Ishikawa (cell line): ENCODE measurements at regions not wholly inside any gene's neighbourhood (a gene's known extent, or its start where the extent isn't known, plus 50 kb on each side); places are given as distances from the start of the nearest gene placed in this dataset.

Experiments
- CEBPB ChIP-seq: IDR thresholded peaks from 2 replicates; pipeline ENCODE4 v1.6.1; 2012
- CREB1 ChIP-seq: IDR thresholded peaks from 2 replicates; pipeline ENCODE4 v1.6.1; 2012; ENCODE audit warnings: low read depth
- EGR1 ChIP-seq: IDR thresholded peaks from 2 replicates; pipeline ENCODE4 v1.6.1; 2012
- EP300 ChIP-seq: IDR thresholded peaks from 2 replicates; pipeline ENCODE4 v1.6.1; 2012; ENCODE audit warnings: borderline replicate concordance
- FOXM1 ChIP-seq: IDR thresholded peaks from 2 replicates; pipeline ENCODE4 v1.6.1; 2012; ENCODE audit warnings: low read depth, borderline replicate concordance
- NFIC ChIP-seq: IDR thresholded peaks from 2 replicates; pipeline ENCODE4 v1.6.1; 2012
- RAD21 ChIP-seq: IDR thresholded peaks from 2 replicates; pipeline ENCODE4 v1.6.1; 2012; ENCODE audit warnings: low read depth
- REST ChIP-seq: IDR thresholded peaks from 2 replicates; pipeline ENCODE4 v1.6.1; 2012; ENCODE audit warnings: low read depth, mild to moderate bottlenecking
- TAF1 ChIP-seq: IDR thresholded peaks from 2 replicates; pipeline ENCODE4 v1.6.1; 2012; ENCODE audit warnings: low read depth, mild to moderate bottlenecking
- TCF12 ChIP-seq: IDR thresholded peaks from 2 replicates; pipeline ENCODE4 v1.6.1; 2012; ENCODE audit warnings: low read depth
- TEAD4 ChIP-seq: IDR thresholded peaks from 2 replicates; pipeline ENCODE4 v1.6.1; 2012
- USF1 ChIP-seq: IDR thresholded peaks from 2 replicates; pipeline ENCODE4 v1.6.1; 2012
- YY1 ChIP-seq: IDR thresholded peaks from 2 replicates; pipeline ENCODE4 v1.6.1; 2012; ENCODE audit warnings: low read depth
- ZBTB7A ChIP-seq: IDR thresholded peaks from 2 replicates; pipeline ENCODE4 v1.6.1; 2012; ENCODE audit warnings: low read depth
- TF ChIP-seq, protein P1 (sequence below): IDR thresholded peaks from 2 replicates; pipeline ENCODE4 v1.6.1; 2012

DNA sequence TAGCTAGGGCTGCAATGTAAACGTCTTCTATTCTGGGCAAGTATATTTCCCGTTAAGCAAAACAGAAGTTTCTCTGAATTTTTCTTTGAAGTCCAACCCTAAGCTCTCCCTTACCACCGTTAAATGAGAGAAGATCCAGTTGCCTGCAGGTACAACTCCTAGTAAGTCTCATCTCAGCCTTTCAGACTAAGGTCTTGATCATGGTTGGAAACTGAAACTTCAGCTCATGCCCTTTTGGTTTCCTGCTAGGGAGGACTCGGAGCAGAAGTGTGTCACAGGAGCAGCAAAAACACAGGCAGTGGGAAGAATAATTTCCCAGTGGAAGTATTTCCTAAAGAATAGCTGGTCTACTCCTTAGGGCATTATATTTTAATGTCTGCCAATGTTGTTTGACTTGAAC, 717.9 kb downstream of the PRELID2 start:
- TF ChIP-seq ZBTB7A (no peak), EP300 (no peak), EGR1 (no peak), TAF1 (no peak), TCF12 (no peak), NFIC (no peak), CEBPB (no peak)
- TF ChIP-seq, protein P1, sequence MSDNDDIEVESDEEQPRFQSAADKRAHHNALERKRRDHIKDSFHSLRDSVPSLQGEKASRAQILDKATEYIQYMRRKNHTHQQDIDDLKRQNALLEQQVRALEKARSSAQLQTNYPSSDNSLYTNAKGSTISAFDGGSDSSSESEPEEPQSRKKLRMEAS: no peak

GRCh38 chr5:145111420-145111819, 723.7 kb downstream of the PRELID2 start:
- TF ChIP-seq EP300 (no peak), TCF12 (no peak), CEBPB (no peak), FOXM1 (no peak), CREB1 (no peak), USF1 (no peak), RAD21 (no peak), TEAD4 (no peak), EGR1 (no peak), YY1 (no peak), TAF1 (no peak), NFIC (no peak), ZBTB7A (no peak), REST (no peak)
- TF ChIP-seq, protein P1: no peak

DNA sequence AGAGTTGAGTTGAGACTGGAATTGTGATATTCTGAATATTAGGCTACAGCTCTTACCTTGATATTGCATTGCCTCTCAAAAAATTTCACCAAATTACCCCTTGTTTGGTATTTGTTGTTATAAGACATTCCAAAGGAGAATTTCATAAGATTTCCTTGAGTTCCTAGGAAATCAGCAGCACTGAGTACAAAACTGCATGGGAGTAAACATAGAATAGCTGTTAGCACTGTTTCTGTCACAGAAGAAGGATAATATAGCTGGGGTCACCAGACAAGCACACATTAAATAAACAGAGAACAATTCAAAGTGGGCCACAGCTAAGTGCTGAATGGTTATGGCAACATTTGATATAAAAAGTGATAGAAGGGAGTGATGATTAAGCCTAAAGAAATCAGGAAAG, 724.3 kb downstream of the PRELID2 start:
- TF ChIP-seq ZBTB7A: no peak
- TF ChIP-seq TAF1: no peak
- TF ChIP-seq EP300: no peak

GRCh38 chr5:145110181-145110580, 725.0 kb downstream of the PRELID2 start:
- no peak for TF ChIP-seq NFIC
- no peak for TF ChIP-seq RAD21
- no peak for TF ChIP-seq CREB1
- TF ChIP-seq, protein P1: no peak
- TF ChIP-seq FOXM1: no peak
- no peak for TF ChIP-seq TCF12
- no peak for TF ChIP-seq ZBTB7A
- TF ChIP-seq TEAD4: no peak

DNA sequence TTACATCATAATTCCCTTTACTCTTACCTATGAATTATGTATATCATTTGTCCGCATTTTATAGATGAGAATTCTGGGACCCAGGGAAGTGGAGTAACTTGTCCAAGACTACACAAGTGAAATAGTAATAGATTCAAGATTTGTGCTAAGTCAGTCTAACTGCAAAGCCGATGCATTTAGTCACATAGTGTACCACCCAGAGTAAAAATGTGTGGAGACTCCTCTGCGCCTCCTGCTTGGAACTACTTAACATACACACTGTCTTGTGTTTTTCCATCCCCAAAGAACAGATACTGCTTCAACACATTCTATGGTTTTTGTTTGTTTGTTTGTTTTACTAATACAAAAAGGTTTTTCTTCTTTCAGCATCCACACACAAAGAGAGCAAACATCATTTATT, 729.8 kb downstream of the PRELID2 start:
- no peak for TF ChIP-seq CREB1
- no peak for TF ChIP-seq EP300
- TF ChIP-seq, protein P1: no peak
- TF ChIP-seq CEBPB: no peak
- no peak for TF ChIP-seq NFIC

- TF ChIP-seq ZBTB7A: no peak
- TF ChIP-seq REST: no peak
- TF ChIP-seq EGR1: no peak
- TF ChIP-seq CREB1: no peak
- no peak for TF ChIP-seq TAF1
- TF ChIP-seq FOXM1: no peak
- no peak for TF ChIP-seq RAD21
Measured at GRCh38 chr5:145104106-145104505, 731.0 kb downstream of the PRELID2 start.

- TF ChIP-seq TAF1 (no peak), RAD21 (peak; percentile 38), YY1 (no peak), USF1 (no peak), REST (no peak), NFIC (no peak)
- TF ChIP-seq, protein P1: no peak
Measured at GRCh38 chr5:145101246-145101645, 733.9 kb downstream of the PRELID2 start.
